ENCODE measurements at regions not wholly inside any gene's neighbourhood (a gene's known extent, or its start where the extent isn't known, plus 50 kb on each side); places are given as distances from the start of the nearest gene placed in this dataset.

GRCh38 chr7:113784956-113785355 is 133.9 kb downstream of the PPP1R3A start:
- TF ChIP-seq, protein P1, sequence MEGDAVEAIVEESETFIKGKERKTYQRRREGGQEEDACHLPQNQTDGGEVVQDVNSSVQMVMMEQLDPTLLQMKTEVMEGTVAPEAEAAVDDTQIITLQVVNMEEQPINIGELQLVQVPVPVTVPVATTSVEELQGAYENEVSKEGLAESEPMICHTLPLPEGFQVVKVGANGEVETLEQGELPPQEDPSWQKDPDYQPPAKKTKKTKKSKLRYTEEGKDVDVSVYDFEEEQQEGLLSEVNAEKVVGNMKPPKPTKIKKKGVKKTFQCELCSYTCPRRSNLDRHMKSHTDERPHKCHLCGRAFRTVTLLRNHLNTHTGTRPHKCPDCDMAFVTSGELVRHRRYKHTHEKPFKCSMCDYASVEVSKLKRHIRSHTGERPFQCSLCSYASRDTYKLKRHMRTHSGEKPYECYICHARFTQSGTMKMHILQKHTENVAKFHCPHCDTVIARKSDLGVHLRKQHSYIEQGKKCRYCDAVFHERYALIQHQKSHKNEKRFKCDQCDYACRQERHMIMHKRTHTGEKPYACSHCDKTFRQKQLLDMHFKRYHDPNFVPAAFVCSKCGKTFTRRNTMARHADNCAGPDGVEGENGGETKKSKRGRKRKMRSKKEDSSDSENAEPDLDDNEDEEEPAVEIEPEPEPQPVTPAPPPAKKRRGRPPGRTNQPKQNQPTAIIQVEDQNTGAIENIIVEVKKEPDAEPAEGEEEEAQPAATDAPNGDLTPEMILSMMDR (IDR thresholded peaks at IDR 0.05; ENCODE audit: low read length): no peak
- no peak for TF ChIP-seq EZH2 (optimal IDR thresholded peaks at IDR 0.05; ENCODE audit: low read depth, low read length)
